ENCODE measurements at regions not wholly inside any gene's neighbourhood (a gene's known extent, or its start where the extent isn't known, plus 50 kb on each side); places are given as distances from the start of the nearest gene placed in this dataset.

GRCh38 chr20:2234598-2235191, 61.1 kb upstream of the TGM3 start:
- H4K20me1 ChIP-seq (replicated peaks; ENCODE audit: control insufficient read depth, insufficient read depth, low read length): no peaks in the 10 kb centered on the region
- H3K9ac ChIP-seq (ENCODE audit: insufficient read depth in 1 of 2, low read depth in 2 of 2, low read length in 2 of 2): no peak overlapping the region
- no peak for FAIRE-seq
- peaks cover 3 to 8% of the 10 kb centered on the region in 2 experiments; a peak in 2 of 5 replicates for H3K27me3 ChIP-seq (ENCODE audit: control insufficient read depth in 2 of 2, insufficient read depth in 2 of 2, low read length in 2 of 2)
- in situ Hi-C loops (cut with MboI) (no loop called here), intact Hi-C loops (cut with micrococcal nuclease) (no loop called here)
- H3K4me1 ChIP-seq (replicated peaks in 1 of 2; ENCODE audit: control insufficient read depth in 2 of 2, insufficient read depth in 2 of 2, low read length in 2 of 2): no peaks in the 10 kb centered on the region
- H3K9me3 ChIP-seq (replicated peaks; ENCODE audit: control insufficient read depth, insufficient read depth, low read depth, low read length): no peaks in the 10 kb centered on the region
- H3K79me2 ChIP-seq (ENCODE audit: control insufficient read depth, insufficient read depth, low read length): no peaks in the 10 kb centered on the region
- no peak for ATAC-seq
- no peak overlapping the region for H3K4me3 ChIP-seq
- no peaks in the 10 kb centered on the region for H3K9me1 ChIP-seq (ENCODE audit: control insufficient read depth, insufficient read depth, low read length)
- H2AFZ ChIP-seq (ENCODE audit: low read depth, low read length): no peak overlapping the region
- no peak overlapping the region for H3K4me2 ChIP-seq (ENCODE audit: insufficient read depth, low read length)
- ChIA-PET POLR2A (no interaction called here), CTCF (ENCODE audit: low intra/inter-chr PET ratio) (no interaction called here)
- BruUV-seq (replicated peaks): no TSS peak
- H3K36me3 ChIP-seq (ENCODE audit: control insufficient read depth, insufficient read depth, low read length): no peaks in the 10 kb centered on the region
- no peak for DNase-seq (ENCODE audit: extremely low read depth in 1 of 4, low spot score in 3 of 4)
- no peak overlapping the region for H3K27ac ChIP-seq (ENCODE audit: extremely low read depth, low read depth, low read length)
- WGBS (ENCODE audit: insufficient coverage, low coverage, missing lambda C conversion rate): 2% methylated on average over 5 of the region's 5 CpGs
- TF ChIP-seq ZNF707 (CRISPR knock-in tag; conservative IDR thresholded peaks at IDR 0.05): no peak
- no peak for TF ChIP-seq FUS (optimal IDR thresholded peaks at IDR 0.05; ENCODE audit: low read depth, low read length)
- TF ChIP-seq THAP7 (CRISPR knock-in tag; IDR thresholded peaks at IDR 0.05): no peak
- TF ChIP-seq TRIM28 (IDR thresholded peaks at IDR 0.05): no peak
- TF ChIP-seq ATF3 (IDR thresholded peaks at IDR 0.05): no peak
- TF ChIP-seq ATF3 (CRISPR knock-in tag; conservative IDR thresholded peaks at IDR 0.05): no peak
- TF ChIP-seq ZNF318 (IDR thresholded peaks at IDR 0.05; ENCODE audit: borderline replicate concordance in 1 of 2, low read depth in 1 of 2): no peak
- TF ChIP-seq IRF2 (CRISPR knock-in tag; IDR thresholded peaks at IDR 0.05): no peak
- no peak for TF ChIP-seq RAD51 (IDR thresholded peaks at IDR 0.05; ENCODE audit: borderline replicate concordance, low read depth)
- no peak for TF ChIP-seq RCOR1 (IDR thresholded peaks at IDR 0.05; ENCODE audit: borderline replicate concordance in 1 of 2, low read depth in 2 of 2, low read length in 2 of 2)
- no peak for TF ChIP-seq CBX8 (IDR thresholded peaks at IDR 0.05; ENCODE audit: borderline replicate concordance, extremely low read depth, low read depth, low read length, poor library complexity, severe bottlenecking)
- no peak for TF ChIP-seq TOE1 (IDR thresholded peaks at IDR 0.05; ENCODE audit: borderline replicate concordance)
- no peak for TF ChIP-seq TOE1 (CRISPR knock-in tag; IDR thresholded peaks at IDR 0.05; ENCODE audit: borderline replicate concordance, low read depth)
